Stimulated activated CD8-positive, alpha-beta memory T cell treated with anti-CD3 and anti-CD28 coated beads, Interleukin-4, amount 100 ng/mL, for 4 hours (primary cell): ENCODE measurements at regions not wholly inside any gene's neighbourhood (a gene's known extent, or its start where the extent isn't known, plus 50 kb on each side); places are given as distances from the start of the nearest gene placed in this dataset.
"Not testable (repeated sequence)": the region's sequence is repeated elsewhere in the genome, so short reads cannot be mapped to it uniquely, and the experiment has no call there.

ENCODE experiments used
- DNase-seq, 2 donors: peaks; one replicate each; pipeline ENCODE4 v3.0.0-alpha.2; 2020; ENCODE audit warnings: low read depth in 2 of 2, low spot score in 1 of 2

DNA sequence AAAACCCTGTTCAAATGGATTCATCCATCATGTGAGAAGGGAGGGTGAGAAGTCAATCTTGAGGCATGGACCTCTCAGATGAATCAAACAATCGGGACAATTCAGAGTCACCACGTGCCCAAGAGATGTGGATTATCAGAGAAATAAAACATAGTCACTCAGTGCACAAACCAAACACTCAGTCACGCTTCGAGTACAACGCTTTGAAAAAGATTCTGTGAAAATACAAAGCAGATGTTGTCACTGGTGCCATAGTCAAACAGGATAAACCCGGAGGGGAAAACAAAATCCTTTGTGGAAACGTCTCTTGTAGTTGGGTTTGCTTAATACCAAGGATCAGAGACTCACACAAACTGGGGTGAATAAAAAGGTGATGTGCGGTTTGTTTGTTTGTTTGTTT lies 188.4 kb downstream of the RRAGC start:
- DNase-seq, result no peak

DNA sequence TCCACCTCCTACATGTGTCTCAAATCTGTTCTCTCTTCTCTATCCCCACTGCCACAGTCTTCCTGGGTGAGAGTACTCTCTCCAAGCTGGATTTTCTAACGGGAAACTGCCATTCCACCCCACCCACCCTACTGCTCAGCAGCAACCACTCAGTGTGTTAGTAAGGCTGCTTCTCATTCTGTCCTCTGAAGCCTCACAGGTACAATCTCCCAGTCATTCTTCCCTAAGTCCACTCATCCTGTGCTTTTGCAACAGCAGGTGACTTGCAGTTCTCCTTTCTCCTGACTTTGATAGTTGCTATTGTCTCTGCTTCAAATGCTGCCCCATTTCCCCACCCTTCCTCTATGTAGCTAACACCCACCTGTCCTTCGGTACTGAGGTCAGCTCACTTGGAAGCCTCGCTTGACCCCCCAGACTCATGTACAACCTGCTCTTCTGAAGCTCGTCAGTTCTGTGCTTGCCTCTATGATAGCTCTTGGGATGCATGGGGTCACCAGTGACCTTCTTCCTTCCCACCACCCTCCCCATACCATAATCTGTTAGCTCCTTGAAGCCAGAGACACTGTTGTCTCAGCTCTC lies 188.9 kb downstream of the RRAGC start:
- DNase-seq, result no peak

DNA sequence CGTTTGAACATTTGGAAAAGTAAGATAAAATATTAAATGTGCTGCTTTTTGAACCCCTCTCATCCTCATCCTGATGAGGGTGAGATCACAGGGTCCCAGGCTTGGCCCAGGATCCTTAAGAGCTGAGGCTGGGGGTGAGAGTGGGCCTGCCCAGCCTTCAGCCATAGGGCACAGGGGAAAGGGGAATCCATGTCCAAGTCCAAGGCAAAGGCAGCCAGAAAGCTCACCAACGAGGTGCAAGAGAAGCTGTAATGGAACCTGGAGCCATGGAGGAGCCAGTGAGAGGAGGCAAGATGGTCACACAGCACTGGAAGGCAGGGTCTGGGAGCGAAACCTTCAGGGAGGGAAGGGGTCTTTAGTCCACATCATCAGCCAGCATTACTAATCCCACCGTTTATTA lies 191.9 kb downstream of the RRAGC start:
- DNase-seq, result no peak

DNA sequence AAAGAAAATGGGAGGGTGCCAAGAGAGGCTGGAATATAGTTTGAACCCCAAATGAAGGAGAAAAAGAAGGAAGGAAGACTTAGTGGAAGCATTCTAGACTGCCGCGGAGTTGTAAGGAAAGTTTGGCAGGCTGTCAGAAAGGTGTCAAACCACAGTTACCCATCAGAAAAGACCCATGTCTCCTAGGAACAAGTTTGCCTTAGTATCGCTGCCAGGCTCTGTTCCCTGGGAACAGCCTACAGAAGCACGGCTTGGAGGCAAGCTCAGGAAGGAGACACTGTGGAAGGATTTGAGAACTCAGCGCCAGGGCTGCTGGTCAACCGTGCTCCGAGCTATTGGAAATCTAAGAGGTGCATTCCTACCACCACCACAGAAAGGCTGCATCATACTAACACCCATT lies 197.4 kb downstream of the RRAGC start:
- DNase-seq, result no peak

DNA sequence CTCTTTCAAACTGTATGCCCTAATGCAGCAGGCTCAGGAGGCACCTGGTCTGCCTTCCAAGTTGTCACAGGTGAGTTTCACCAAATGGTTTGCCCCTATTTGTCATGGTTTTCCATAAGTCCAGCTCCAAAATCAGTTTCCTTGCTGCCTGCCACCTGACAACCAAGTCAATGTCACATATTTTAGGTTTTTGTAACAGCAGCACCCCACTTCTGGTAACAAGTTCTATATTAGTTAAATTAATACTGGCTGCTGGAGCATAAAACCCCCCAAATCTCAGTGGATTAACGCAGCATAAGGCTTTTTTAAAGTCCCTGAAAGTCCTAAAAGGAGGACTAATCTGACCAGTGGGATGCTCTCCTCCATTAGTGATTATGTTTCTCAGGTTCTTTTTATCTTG lies 200.7 kb downstream of the RRAGC start:
- DNase-seq, result no peak

DNA sequence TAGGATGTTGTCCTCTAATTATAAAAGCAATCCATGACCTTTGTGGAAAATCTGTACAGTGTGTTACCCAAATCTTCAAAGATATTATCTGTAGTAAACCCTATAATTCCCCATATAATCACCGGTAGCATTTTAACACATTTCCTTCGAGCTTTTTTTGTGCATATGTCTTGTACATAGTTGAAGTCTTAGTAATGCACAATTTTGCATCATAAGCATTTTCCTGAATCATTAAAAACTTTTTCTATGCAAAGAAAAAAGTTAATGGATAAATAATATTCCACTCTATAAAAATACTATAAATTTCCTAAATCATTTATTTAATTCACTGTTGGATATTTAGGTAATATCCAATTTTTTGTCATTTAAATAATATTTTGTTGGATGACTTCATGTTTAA lies 201.7 kb downstream of the RRAGC start:
- DNase-seq, result no peak

DNA sequence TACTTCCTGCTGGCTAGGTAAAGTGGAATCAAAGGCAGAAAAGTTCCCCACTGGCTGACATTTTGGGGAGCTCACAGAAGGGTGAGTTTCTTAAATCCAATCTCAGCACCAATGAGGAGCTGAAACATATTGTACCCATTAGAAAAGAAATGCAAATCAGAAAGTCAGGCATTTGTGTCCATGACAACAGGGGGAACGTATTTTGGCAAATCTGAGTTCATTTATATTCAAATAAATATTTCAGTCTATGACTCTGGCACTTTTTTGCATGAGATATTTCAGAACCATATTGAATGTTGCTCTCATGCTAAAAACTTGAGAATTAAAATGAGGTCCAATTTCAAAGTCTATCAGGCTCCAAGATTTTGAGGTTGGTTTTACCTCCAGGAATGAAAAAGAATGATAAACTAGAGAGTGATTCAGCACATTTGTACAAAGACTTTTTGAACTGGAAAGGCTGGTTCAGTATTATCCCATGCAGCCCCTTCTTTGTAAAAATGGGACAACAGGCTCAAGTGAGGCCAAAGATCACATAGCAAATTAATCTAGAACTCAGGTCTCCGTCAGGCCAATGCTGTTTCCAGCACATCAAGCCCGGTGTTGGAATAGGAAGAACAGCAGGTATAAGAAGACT lies 202.2 kb downstream of the RRAGC start:
- no peak for DNase-seq

DNA sequence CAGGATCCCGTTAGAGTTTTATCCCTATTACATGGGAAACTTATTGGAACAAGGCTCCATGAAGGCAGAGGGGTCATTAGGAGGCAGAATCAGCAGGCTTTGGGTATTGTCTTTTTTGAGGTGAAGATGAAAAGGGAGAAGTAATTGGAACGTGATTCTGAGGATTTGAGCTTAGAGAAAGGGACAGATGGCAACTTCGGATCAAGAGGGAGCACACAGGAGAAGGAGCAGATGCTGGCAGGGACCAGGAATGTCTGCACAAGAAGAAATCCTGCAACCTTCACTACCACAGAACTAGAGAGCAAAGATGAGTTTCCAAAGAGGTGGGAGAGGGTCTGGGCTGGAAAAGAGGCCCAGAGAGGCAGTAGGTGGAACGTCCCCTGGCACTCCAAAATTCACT lies 202.8 kb downstream of the RRAGC start:
- DNase-seq, result no peak

DNA sequence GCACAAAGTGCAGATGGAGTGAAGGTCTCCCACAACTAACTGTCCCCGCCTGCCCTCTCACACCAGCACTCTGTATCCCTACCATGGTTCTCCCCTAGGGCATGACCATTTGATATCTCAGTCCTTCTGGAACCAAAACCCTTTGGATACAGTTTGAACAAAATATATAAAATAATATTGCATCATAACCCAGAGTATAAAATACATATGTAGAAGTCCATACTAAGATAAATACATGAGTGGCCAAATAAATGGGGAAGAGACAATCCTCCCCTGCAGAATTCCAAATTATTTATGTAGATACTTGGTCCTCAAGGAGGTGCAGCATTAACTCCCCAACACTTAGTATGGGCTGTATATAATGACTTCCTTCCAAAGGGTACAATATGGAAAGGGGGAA lies 207.4 kb downstream of the RRAGC start:
- no peak for DNase-seq

DNA sequence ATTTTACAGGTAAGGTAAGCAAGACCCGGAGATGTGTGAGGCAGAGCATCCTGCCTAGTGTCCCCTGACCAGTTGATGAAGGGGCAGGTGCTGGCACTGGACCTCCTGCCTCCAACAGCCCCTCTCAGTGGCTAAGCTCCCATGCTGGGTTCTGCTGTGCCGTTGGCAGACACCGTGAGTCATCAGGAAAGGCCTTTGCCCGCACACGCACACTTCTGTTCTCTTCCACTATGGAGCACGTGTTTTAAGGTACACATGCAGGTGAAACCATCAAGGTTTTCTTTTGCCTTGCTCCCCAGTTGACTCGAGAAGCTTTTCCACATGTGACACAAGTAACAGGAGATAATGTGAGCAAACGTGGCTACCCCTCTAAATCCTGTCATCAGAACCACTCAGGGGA lies 207.9 kb downstream of the RRAGC start:
- DNase-seq, result no peak

DNA sequence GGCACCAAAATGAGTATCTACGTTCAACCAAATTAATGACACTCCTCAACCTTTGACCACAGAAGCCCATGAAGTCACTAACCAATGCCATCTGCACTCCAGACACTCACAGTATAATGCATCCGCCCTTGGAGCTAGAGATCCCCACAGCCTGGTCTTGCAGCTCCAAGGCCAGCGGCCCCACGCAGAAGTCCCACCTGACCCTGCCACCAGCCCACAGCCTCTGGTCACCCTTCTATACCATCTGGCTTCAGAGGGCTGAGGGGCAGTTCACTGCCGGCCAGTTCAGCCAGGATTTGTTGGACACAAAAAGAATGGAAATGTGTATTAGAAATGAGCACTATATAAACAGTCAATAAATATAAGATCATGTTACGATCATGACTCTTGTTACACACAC lies 211.2 kb downstream of the RRAGC start:
- no peak for DNase-seq

DNA sequence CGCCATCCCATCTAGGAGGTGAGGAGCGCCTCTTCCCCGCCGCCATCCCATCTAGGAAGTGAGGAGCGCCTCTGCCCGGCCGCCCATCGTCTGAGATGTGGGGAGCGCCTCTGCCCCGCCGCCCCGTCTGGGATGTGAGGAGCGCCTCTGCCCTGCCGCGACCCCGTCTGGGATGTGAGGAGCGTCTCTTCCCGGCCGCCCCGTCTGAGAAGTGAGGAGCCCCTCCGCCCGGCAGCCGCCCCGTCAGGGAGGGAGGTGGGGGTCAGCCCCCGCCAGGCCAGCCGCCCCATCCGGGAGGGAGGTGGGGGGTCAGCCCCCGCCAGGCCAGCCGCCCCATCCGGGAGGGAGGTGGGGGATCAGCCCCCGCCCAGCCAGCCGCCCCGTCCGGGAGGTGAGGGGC lies 212.2 kb downstream of the RRAGC start:
- not testable (repeated sequence) for DNase-seq

DNA sequence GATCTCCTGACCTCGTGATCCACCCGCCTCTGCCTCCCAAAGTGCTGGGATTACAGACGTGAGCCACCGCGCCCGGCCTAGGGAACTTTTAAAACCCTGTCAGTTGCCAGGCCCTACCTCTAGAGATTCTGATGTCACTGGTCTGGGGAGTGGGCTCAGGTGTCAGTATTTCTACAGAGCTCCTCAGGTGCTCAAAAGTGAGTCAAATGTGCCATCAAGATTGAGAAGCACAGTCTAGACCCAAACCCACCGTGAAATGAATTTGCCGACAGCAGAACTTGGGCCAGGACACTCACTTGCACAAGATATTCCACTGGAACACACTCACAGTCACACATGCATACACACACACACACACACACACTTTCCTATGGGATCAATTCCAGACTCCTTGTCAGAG lies 215.5 kb downstream of the RRAGC start:
- no peak for DNase-seq

DNA sequence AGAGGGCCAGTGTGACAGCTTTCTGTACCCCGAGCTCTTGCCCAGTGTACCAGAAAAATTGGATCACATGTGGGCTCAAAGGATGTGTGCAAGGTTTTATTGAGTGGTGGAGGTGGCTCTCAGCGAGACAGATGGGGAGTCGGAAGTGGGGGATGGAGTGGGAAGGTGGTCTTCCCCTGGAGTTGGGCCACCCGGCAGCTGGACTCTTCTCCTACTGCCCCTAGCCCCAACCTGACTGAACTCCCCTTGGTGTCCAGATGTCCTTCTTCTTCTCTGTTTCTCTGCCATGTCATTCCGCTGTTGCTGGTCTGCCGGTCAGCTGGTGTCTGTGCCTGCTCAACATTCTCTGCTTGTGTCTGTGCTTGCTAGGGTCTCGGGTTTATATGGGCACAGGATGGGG lies 217.9 kb downstream of the RRAGC start:
- DNase-seq, result no peak

DNA sequence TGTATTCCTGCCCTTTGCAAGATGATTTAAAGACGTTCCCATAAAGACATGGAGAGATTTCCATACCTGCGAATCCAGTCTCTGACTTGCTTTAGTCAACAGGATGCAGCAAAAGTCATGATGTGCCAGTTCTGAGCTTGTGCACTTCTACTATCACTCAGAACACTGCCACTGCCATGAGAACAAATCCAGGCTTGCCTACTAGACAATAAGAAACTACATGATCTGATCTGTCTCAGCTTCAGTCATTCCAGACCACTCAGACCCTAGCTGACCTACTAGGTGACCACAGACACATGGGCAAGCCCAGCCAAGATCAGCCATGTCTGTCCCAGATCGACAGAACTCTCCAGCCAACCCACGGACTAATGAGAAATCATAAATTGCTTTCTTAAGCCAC lies 219.2 kb downstream of the RRAGC start:
- no peak for DNase-seq

DNA sequence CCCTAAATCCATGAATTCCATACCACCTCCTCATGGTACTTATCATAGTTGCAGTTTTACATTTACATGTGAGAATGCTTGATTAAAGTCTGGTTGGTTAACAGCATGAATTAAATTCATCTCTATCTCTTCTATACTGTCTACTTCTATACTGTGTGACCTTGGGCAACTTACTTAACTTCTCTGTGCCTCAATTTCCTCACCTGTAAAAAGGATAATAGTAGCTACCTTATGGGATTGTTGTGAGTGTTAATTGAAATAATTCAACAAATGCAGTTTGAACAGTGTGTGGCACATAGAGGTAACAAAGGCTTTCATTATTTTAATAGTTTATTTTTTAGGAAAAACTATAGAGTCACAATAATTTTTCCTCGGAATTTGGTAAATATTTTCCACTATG lies 231.3 kb downstream of the RRAGC start:
- no peak for DNase-seq

DNA sequence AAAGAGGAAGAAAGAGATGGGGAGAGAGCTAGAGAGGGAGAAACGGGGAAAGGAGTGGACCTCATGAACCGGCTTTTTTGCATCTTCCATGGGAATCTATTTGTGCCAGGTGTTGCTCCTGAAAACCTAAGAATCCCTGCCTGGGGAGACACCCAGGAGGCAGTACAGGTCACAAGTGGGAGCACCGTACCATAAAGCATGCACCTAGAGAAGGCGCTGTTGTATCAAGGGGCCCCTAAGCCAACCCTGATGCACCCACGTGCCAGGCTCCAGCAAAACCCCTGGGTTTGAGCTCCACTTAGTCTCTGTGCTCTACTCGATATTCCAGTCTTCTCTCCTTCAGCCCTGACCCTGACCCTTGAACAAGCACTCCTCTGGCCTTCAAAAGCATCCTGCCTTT lies 233.6 kb downstream of the RRAGC start:
- DNase-seq, result no peak

DNA sequence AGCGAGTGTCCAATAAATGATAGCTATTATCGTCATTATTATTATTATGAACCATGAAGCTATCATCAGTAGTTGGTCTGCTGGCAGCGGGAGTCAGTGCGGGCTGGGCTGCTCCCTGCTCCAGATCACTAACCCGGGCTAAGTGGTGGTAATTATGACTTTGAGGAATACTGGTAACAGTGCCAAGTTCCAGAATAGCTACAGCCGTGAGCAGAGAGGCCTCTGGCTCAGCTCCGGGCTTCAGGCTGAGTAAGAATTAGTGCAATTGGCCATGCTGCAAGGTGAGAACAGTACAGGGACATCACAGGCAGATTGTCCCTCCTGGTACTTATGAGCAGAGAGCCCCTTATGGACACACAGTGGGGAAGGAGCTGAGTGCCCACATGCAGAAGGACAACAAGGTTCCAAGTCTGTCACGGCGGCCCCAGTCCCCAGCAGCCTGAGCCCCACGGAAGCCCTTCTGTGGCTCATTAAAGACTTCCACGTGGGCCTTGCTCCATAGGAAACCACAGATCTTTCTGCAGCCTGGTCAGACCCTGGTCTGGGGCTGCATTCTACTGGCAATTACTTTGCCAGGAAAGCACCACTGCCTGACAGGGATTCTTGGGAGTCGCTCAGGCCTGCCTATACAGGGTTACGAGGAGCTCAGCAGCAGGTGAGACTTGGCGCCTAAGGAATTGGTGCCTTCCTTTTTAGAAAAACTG lies 235.1 kb downstream of the RRAGC start:
- DNase-seq, result no peak

DNA sequence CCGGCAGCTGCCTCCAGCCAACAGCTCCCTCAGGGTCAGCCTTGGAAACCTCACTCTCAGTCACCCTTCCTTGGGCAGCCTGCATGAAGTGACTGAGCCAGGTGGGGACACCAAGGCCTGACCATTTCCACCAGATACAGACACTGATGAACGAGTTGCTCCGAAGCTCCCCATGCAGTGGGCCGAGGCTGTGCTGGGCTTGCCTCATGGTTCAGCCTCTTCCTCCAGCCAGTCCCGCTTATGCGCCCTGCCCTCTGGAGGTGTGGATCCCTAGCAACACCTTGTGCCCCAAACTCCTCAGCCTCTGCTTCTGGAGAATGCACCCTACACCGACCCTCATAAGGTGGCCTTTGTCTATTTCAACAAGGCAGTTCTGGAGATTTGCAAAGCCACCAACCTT lies 236.0 kb downstream of the RRAGC start:
- no peak for DNase-seq

DNA sequence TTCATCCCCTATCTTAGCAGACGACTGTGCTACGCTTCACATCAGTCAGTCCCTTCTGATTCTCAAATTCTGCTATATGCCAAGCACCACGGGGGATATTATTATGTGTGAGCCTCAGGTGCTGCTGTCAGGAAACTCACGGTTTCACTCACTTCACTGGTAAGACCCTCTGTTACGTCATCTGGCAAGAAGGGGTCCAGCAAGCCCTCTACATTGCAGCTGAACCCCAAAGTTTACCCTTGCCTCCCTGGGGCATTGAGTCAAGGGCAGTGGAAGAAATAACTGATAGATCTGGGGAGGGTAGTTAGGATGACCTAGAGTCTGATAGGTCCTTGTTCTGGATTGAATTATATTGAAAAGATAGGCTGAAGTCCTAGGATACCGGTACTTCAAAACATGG lies 237.4 kb downstream of the RRAGC start:
- DNase-seq, result no peak

DNA sequence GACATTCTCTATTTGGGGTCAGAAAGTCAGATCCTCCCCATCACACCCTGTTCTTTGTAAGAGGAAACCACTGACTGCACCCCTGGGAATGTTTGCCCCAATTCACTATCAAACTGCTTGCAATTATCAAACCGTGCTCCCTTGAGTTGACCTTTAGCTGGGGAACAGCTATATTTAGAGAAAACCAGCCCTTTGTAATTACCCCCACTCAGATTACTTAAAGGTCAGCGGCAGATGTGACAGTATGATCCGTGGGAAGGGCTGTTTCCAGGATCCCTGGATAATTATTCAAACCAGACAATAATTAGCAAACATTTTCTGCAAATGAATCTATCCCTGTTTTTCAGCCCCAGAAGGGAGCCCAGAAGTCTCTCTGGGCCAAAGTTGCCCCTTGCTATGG lies 242.7 kb downstream of the RRAGC start:
- no peak for DNase-seq

DNA sequence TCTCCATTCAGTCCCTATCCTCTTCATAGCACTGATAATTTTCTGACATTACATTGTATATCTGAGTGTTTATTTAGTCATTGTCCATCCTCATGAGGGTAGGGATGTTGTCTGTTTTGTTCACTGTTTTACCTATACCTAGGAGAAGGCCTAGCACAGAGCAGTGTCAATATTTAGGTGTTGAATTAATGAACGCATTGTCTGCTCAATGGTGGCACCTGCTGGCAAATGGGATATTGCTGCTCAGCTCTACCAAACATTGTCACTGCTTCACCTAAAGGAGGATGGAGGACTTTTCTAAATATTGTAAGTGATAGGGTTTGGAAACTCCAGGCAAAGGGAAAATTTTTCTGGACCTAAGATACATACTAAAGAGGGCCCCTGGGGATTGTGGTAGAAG lies 243.9 kb downstream of the RRAGC start:
- no peak for DNase-seq

DNA sequence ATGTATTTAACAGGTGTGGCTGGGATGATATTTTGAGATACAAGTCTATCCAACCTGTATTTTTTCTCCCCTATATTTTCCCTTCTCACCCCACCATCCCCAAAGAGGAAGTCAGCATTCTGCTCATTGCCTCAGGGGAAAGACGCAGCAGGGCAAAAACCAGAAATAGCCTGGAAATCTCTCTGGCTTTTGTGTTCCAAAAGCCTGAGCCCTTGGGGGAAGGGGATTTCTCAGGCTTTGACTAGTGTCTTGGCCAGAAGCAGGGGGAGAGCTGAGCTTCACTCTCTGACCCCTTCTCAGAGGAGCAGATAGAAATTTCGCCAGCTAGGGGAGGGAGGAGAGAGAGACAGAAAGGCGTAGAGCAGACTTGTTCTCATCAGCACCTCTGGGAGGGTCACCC lies 244.7 kb downstream of the RRAGC start:
- no peak for DNase-seq
